Breast epithelium (tissue), 3 donors: ENCODE measurements at regions not wholly inside any gene's neighbourhood (a gene's known extent, or its start where the extent isn't known, plus 50 kb on each side); places are given as distances from the start of the nearest gene placed in this dataset.

Source experiments
- CTCF ChIP-seq, 3 donors: fragments of 450-650 bp; IDR thresholded peaks; one replicate each; pipeline ENCODE4 v1.5.1; 2016 to 2017; ENCODE audit warnings: antibody characterized with exemption in 3 of 3, mild to moderate bottlenecking in 3 of 3, moderate library complexity in 3 of 3
- POLR2AphosphoS5 ChIP-seq, 3 donors: sonication (generic); formaldehyde crosslinking; IDR thresholded peaks; one replicate each; pipeline ENCODE4 v1.6.1; 2017; ENCODE audit warnings: antibody characterized with exemption in 3 of 3

DNA sequence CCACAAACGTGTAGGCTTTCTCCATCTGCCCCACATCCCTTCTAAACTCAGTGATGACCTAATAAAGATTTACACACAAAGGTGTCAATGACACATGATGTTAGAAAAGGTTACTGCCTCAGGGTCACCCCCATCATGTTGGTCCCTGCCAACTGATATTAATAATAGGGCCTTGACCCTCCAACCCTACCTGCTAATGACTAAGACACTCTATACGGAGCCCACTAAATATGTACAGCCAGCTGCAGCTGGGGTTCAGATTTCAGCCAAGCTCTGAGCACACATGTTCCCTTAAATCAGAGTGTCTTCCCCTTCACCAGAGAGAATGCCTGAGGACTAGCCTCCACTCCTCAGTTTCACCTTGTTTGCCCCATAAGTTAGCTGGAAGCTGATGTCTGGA lies 67.4 kb upstream of the SNRPB2 start:
- TF ChIP-seq CTCF (IDR thresholded peaks at IDR 0.05) (no peak), POLR2AphosphoS5 (IDR thresholded peaks at IDR 0.05) (no peak)
